ENCODE measurements at regions not wholly inside any gene's neighbourhood (a gene's known extent, or its start where the extent isn't known, plus 50 kb on each side); places are given as distances from the start of the nearest gene placed in this dataset.

GRCh38 chr2:146455325-146455724, 1389.5 kb upstream of the ACVR2A start (continued):
- TF ChIP-seq REST (IDR thresholded peaks at IDR 0.05; ENCODE audit: unreplicated experiment) (no peak), NANOG (IDR thresholded peaks at IDR 0.05; ENCODE audit: borderline replicate concordance) (no peak), CTCF (conservative IDR thresholded peaks at IDR 0.05; ENCODE audit: low read depth in 2 of 2) (no peak), ETS1 (IDR thresholded peaks at IDR 0.05) (no peak), JUNB (IDR thresholded peaks at IDR 0.05; ENCODE audit: unreplicated experiment) (no peak), ZNF331 (CRISPR knock-in tag; IDR thresholded peaks at IDR 0.05; ENCODE audit: low read depth) (no peak)

- no peaks in the 10 kb centered on the region for H3K9me2 ChIP-seq (ENCODE audit: insufficient read depth)
- TF ChIP-seq STAT1 (IDR thresholded peaks at IDR 0.05; ENCODE audit: unreplicated experiment) (no peak), JUNB (IDR thresholded peaks at IDR 0.05; ENCODE audit: unreplicated experiment) (no peak), POLR2AphosphoS5 (IDR thresholded peaks at IDR 0.05; ENCODE audit: low read depth) (no peak)
- H3K27ac Mint-ChIP-seq, result no peak overlapping the region
- H3K27me3 ChIP-seq (ENCODE audit: insufficient read depth), result no peaks in the 10 kb centered on the region
- H3K4me3 Mint-ChIP-seq, result no peak overlapping the region
- H3K36me3 ChIP-seq (ENCODE audit: insufficient read depth), result no peaks in the 10 kb centered on the region
- no peaks in the 10 kb centered on the region for H3K4me1 Mint-ChIP-seq
- no peaks in the 10 kb centered on the region for H3K79me2 ChIP-seq (replicated peaks; ENCODE audit: insufficient read depth)
- no peaks in the 10 kb centered on the region for H3K27me3 Mint-ChIP-seq (ENCODE audit: insufficient read depth, low read depth, poor library complexity)
- H3K4me2 ChIP-seq, result no peak overlapping the region
- H3K4me1 ChIP-seq (ENCODE audit: insufficient read depth), result no peaks in the 10 kb centered on the region; the same call in 1 of the 2 replicates
- H3K9me3 Mint-ChIP-seq, result no peaks in the 10 kb centered on the region
- ATAC-seq (no peak), DNase-seq (ENCODE audit: low spot score) (no peak)
- H2AFZ ChIP-seq, result no peak overlapping the region
- no peaks in the 10 kb centered on the region for H3F3A ChIP-seq (replicated peaks; ENCODE audit: low read depth)
- H4K20me1 ChIP-seq (replicated peaks; ENCODE audit: insufficient read depth), result no peaks in the 10 kb centered on the region
- no peaks in the 10 kb centered on the region for H3K36me3 Mint-ChIP-seq (ENCODE audit: low read depth)
- no peak overlapping the region for H3K4me3 ChIP-seq
- H3K27ac ChIP-seq (ENCODE audit: low read depth), result no peak overlapping the region
These were observed 1392.9 kb upstream of the ACVR2A start for GRCh38 chr2:146451972-146452371.

Data from GM23338 (cell line).